ENCODE measurements at regions not wholly inside any gene's neighbourhood (a gene's known extent, or its start where the extent isn't known, plus 50 kb on each side); places are given as distances from the start of the nearest gene placed in this dataset.

DNA sequence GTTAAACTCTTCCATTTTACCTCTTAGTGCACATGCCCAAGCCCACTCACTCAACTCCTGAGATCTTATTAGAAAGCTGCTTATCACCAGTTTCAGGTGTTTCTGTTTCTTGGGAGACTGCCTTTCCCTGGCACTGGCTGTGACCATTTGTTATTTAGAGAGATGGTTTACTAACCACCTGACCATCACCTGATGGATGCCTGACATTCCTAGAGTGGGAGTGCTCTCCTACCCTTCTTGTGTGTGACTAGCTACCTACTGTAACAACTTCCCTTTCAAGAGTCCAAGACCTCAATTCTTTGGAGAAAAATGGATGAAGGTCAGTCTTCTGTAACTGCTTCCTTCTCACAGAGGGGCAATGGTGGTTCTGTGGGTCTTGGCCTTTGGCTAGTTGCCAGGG lies 755.2 kb upstream of the ADAMTS5 start:
- DNase-seq (ENCODE audit: low read depth): no peak
- TF ChIP-seq, protein P1, sequence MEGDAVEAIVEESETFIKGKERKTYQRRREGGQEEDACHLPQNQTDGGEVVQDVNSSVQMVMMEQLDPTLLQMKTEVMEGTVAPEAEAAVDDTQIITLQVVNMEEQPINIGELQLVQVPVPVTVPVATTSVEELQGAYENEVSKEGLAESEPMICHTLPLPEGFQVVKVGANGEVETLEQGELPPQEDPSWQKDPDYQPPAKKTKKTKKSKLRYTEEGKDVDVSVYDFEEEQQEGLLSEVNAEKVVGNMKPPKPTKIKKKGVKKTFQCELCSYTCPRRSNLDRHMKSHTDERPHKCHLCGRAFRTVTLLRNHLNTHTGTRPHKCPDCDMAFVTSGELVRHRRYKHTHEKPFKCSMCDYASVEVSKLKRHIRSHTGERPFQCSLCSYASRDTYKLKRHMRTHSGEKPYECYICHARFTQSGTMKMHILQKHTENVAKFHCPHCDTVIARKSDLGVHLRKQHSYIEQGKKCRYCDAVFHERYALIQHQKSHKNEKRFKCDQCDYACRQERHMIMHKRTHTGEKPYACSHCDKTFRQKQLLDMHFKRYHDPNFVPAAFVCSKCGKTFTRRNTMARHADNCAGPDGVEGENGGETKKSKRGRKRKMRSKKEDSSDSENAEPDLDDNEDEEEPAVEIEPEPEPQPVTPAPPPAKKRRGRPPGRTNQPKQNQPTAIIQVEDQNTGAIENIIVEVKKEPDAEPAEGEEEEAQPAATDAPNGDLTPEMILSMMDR (conservative IDR thresholded peaks at IDR 0.05; ENCODE audit: low read depth, low read length): no peak
- no peak overlapping the region for H3K4me3 ChIP-seq (ENCODE audit: low read depth, low read length)

DNA sequence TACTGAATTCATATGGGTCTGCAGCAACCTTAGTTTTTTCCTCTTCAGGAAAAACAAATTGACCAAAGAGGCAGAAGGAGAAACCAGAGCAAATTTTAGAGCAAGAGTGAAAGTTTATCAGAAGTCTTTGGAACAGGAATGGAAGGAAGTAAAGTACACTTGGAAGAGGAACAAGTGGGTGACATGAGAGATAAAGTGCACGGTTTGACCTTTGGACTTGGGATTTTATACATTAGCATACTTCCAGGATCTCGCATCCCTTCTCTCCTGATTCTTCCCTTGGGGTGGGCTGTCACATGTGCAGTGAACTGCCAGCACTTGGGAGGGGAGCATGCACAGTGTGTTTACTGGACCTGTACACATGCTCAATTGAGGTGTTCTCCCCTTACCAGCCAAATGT lies 754.8 kb upstream of the ADAMTS5 start:
- TF ChIP-seq, protein P1 (conservative IDR thresholded peaks at IDR 0.05; ENCODE audit: low read depth, low read length): no peak
- DNase-seq (ENCODE audit: low read depth): no peak

DNA sequence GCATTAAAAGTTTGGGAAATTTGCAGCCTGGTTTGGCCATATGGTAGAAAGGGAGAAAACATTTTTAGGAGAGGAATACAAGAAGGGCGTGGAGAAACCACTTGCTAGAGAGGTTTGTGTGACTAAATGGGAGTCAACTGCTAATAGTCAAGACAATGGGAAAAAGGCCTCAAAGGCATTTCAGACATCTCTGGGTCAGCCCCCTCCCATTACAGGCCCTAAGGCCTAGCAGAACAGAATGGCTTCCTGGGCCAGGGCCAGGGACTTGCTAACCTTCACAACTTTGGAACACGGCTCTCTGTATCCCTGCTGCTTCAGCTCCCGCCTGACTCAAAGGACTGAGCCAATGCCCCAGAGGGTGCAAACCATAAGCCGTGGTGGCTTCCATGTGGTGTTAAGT lies 752.3 kb upstream of the ADAMTS5 start:
- TF ChIP-seq, protein P1 (conservative IDR thresholded peaks at IDR 0.05; ENCODE audit: low read depth, low read length): no peak
- DNase-seq (ENCODE audit: low read depth): no peak
- no peak overlapping the region for H3K4me3 ChIP-seq (ENCODE audit: low read depth, low read length)

More for the DNA sequence above, 754.8 kb upstream of the ADAMTS5 start:
- H3K4me3 ChIP-seq (ENCODE audit: low read depth, low read length): no peak overlapping the region

DNA sequence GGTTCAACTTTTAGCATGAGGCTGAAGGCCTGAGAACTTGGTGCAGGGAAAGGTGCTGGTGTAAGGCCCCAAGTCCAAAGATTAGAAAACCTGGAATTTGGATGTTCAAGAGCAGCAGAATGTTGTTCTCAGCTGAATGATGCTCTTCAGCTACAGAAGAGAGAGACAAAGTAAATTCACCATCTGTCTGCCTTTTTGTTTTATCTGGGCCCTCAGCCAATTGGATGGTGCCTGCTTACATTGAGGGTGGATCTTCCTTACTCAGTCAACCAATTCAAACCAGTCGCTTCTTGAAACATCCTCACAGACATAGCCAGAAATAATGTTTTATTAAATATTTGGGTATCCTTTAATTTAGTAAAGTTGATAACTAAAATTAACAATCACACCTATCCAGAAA lies 748.2 kb upstream of the ADAMTS5 start:
- DNase-seq (ENCODE audit: low read depth): no peak
- TF ChIP-seq, protein P1 (conservative IDR thresholded peaks at IDR 0.05; ENCODE audit: low read depth, low read length): no peak
- no peak overlapping the region for H3K4me3 ChIP-seq (ENCODE audit: low read depth, low read length)

DNA sequence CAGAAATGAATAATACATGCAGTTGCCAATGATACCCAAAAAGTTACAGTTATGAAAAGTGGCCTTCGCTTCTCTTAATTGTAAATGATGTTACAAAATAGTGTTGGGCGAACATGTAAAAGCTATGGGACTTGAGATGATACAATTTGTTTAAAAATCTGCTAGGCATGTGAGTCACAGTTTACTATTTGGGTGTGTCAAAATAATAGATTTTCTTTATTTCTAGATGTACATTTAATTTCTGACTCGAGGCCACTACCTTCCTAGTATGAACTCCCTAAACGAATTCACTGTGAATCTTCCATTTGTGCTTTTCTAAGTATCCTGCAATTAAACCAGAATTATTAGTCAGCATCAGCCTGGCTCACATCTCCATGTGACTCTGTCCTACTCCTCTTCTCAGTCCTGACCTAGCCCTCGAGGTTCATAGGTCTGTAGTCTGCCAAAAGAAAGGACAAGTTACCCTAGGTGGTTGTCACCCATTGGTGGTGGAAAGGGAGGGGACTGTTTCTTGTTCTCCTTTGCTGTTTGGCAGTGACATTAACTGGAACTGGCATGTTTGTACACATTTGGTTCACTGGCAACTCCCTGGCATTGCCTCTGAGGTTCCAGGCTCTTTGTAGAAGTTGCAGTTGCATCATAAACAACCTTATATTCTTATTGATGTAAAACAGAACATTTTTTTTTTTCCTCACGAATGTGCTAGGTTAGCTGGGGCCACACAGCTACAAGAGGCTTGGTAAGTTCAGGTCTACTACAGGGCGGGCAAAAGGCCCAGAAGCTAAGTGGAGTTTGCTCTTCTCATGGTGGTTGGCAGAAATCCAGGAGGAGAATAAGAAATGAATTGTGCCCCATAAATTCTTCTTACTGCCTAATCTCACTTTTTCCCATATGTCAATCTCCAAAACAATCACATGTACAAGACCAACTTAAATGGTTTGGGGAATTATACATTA lies 746.5 kb upstream of the ADAMTS5 start:
- TF ChIP-seq, protein P1 (conservative IDR thresholded peaks at IDR 0.05; ENCODE audit: low read depth, low read length): no peak
- no peak overlapping the region for H3K4me3 ChIP-seq (ENCODE audit: low read depth, low read length)
- no peak for DNase-seq (ENCODE audit: low read depth)

DNA sequence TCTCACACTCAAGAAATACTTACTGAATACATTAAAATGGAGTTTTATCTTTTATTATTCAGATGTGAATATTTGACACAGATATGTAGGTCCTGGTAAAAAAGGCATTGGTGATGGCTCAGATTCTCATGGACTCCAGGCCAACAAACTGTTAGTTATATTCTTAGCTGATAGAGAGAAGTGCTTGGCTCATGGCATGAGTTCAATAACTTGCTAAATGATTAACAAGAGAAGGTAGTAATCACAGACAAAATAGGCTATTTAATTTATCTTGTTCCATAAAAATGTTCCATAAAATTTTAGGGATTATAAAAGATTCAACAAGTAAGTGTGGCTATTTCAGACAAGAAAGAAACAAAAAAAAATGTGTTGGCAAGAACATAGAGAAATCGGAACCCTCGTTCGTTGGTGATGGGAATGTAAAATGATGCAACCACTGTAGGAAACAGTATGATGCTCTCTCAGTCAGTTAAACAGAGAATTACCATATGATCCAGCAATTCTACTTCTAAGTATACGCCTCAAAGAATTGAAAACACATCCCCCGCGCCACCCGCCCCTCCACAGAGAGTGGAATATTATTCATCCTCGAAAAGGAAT lies 737.8 kb upstream of the ADAMTS5 start:
- no peak for DNase-seq (ENCODE audit: low read depth)
- TF ChIP-seq, protein P1 (conservative IDR thresholded peaks at IDR 0.05; ENCODE audit: low read depth, low read length): no peak
- no peak overlapping the region for H3K4me3 ChIP-seq (ENCODE audit: low read depth, low read length)

Data from choroid plexus epithelial cell (primary cell).